HG03139 (cell line): ENCODE measurements at regions not wholly inside any gene's neighbourhood (a gene's known extent, or its start where the extent isn't known, plus 50 kb on each side); places are given as distances from the start of the nearest gene placed in this dataset.

Experiments used
- ATAC-seq: cut with Tn5 transposase; IDR thresholded peaks from one replicate; pipeline ENCODE4 v1.9.1; 2021; ENCODE audit not compliant: unreplicated experiment

DNA sequence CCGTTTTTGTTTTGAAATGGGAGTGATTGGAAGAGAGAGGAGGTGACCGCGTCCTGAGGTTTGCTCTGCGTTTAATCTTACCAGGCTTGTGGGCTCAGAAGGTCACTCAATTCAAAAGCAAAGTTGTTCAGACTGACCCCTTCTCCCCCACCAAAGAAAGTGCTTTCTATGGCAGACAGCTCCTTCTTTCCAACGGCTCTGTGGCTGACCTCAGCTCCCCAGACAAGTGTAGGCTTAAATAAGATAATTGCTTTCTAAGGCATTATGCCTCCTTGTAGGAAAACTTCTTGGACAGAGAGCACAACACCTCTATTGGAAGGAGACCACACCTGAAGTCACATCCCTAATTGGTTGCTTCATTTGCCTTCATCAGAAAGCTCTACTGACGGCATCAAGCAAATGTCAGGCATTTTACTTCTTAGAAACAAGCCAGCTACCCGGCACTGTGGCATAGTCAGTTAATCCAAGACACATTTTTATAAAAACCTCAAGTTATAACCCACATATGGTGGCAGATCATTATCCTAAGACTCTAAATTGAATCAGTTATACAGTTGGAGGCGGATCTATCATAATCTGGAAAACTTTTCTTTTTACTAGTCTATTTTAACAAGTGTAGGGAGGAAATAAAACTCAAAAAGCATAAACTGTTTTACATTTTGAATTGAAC is 94.9 kb downstream of the TMEM174 start:
- ATAC-seq: no peak

GRCh38 chr5:73266925-73267765 is 94.2 kb downstream of the TMEM174 start:
- no peak for ATAC-seq

GRCh38 chr5:73266176-73266738 is 93.3 kb downstream of the TMEM174 start:
- ATAC-seq: no peak

- ATAC-seq: no peak
These were observed 92.6 kb downstream of the TMEM174 start for GRCh38 chr5:73265641-73266040.

DNA sequence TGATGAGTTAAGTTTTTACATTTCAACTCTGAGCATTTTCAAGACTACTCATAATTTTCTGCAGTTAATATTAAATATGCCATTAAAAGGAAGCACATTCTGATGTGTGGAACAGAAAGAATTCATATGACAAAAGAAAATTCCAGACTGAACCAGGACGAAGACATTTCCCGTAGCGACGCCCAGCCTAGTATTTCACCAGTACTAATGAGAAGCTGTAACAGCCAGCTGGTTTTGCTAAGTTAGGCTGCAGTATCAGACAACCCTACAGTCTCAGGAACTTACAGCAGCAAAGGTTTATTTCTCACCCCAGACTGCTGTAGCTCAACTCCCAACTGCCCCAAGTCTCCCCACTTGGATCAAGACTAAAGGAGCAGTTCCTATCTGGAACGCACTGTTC is 91.6 kb downstream of the TMEM174 start:
- ATAC-seq: no peak

- ATAC-seq: no peak
These were observed 90.2 kb downstream of the TMEM174 start for GRCh38 chr5:73263001-73263710.

DNA sequence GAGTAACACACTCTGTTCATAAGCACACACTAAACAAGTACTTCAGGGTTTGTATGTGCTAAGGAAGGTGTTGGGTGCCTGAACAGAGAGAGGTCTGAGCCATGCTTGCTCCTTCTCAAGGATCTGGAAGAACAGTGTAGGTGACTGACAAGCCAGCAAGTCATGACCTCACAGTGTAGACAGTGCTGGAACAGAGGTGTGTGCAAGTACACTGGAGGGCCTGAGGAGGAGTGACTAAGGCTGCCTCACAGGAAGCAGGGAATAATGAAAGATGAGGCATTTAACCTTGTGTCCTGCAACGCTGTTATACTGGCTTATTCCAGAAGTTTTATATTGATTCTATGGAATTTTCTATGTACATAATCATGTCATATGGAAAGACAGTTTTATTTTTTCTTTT is 83.9 kb downstream of the TMEM174 start:
- no peak for ATAC-seq

DNA sequence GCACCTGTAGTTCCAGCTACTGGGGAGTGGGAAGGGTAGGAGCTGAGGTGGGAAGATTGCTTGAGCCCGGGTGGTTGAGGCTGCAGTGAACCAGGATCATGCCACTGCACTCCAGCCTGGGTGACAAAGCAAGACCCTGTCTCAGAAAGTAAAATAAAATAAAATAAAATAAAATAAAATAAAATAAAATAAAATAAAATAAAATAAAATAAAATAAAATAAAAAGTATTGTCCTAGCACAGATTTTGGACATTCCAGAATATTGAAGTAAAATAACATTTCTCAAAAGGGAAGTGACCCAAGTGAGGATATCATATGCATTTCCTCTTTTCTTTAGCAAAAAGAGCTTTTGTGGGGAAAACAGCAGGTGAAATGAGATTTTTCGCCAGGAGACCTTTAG is 83.5 kb downstream of the TMEM174 start:
- ATAC-seq: no peak

- ATAC-seq: no peak
These were observed 83.0 kb downstream of the TMEM174 start for GRCh38 chr5:73256012-73256411.

DNA sequence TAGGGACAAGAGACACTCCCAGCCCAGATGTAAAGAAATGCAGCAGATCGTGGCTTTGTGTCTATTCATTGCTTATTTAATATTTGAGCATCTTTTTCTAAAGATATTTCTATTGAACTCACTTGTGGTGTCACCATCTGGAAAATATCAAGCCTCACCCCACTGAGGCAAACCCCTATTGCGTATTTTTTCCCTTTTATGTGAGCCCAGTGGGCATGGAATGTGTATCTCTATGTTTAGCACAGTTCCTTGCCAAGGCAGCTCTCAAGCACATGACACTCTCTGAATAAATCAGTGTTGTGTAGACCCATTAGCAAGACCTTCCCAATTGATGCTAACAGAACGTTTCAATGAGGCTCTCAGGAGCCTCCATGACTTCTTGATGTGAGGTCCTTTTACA is 81.6 kb downstream of the TMEM174 start:
- no peak for ATAC-seq

- ATAC-seq: no peak
These were observed 80.2 kb downstream of the TMEM174 start for GRCh38 chr5:73253047-73253660.

DNA sequence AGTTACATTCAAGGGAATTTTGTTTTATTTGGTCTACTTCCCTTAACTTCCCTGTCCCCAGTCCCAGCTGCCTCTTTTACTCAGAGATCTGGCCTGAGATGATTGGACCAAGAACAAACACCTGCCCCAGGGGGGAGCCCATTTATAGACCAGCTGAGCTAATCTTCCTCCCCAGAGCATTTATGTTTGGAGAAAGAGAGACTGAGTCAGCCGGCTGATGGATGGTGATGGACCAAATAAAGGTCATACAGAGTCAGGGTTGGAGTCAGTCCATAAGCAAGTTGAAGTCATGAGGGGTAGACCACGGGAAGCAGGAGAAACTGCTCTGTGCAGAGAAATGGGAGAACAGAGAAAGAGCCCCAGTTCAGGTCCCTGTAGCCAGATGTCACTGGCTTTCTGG is 77.7 kb downstream of the TMEM174 start:
- no peak for ATAC-seq

- no peak for ATAC-seq
These were observed 69.7 kb downstream of the TMEM174 start for GRCh38 chr5:73242735-73243134.

- ATAC-seq: no peak
These were observed 65.9 kb downstream of the TMEM174 start for GRCh38 chr5:73238873-73239272.

DNA sequence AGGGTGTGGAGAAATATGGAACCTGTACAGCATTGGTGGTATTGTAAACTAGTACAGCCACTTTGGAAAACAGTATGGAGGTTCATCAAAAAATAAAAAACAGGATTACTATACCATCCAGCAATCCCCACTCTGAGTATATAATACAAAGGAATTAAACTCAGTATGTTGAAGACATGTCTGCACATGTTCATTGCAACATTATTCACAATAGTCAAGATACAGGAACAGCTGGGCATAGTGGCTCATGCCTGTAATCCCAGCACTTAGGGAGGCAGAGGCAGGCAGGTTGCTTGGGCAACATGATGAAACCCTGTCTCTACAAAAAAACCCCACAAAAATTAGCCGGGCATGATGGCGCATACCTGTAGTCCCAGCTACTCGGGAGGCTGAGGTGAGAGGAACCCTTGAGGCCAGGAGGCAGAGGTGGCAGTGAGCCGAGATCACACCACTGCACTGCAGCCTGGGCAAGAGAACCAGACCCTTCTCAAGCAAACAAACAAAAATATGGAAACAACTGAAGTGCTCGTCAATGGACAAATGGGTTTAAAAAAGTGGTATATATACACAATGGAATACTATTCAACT is 63.6 kb downstream of the TMEM174 start:
- ATAC-seq: no peak

GRCh38 chr5:73234204-73234555 is 61.2 kb downstream of the TMEM174 start:
- ATAC-seq: no peak

GRCh38 chr5:73233461-73234203 is 60.6 kb downstream of the TMEM174 start:
- no peak for ATAC-seq

GRCh38 chr5:73233053-73233460 is 60.1 kb downstream of the TMEM174 start:
- ATAC-seq: no peak

- ATAC-seq: no peak
These were observed 59.5 kb downstream of the TMEM174 start for GRCh38 chr5:73232266-73233041.
